GM12865 (cell line): ENCODE measurements at regions not wholly inside any gene's neighbourhood (a gene's known extent, or its start where the extent isn't known, plus 50 kb on each side); places are given as distances from the start of the nearest gene placed in this dataset.
A peak's percentile ranks its signal among the peaks of the same experiment; 100 is the strongest.
"Not testable (repeated sequence)": the region's sequence is repeated elsewhere in the genome, so short reads cannot be mapped to it uniquely, and the experiment has no call there.

ENCODE experiments used
- DNase-seq: peaks from one replicate; pipeline ENCODE4 v3.0.0; 2010; ENCODE audit warnings: low read depth
- H3K4me3 ChIP-seq: 2 replicates; pipeline ENCODE4 v1.5.1; 2011; ENCODE audit warnings: mild to moderate bottlenecking, low read depth, low read length, control low read depth
- TF ChIP-seq, protein P1 (sequence below): IDR thresholded peaks from 2 replicates; pipeline ENCODE4 v1.5.1; 2011; ENCODE audit warnings: low read length, control low read depth, low read depth, inconsistent platforms; ENCODE audit not compliant: insufficient read depth; ENCODE audit errors: missing control alignments

DNA sequence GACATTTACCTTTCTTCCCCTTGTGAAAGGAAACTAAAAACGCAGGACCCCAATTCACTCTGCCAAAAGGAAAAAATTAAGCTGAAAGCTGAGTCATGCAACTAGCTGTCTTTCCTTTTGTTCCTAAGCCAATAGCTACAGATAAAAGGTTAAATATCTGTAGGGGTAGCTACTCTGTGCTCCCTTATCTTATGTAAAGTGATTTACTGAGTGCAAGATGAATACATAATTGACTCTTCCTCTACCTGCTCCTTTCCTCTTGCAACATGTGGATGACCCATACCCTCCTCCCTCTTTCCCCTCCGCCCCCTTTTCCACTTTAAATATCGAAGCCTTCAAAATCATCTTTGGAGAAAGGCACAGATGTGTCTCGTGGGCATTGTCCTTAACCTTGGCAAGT is 68.0 kb upstream of the ZNF157 start:
- no peak overlapping the region for H3K4me3 ChIP-seq
- TF ChIP-seq, protein P1, sequence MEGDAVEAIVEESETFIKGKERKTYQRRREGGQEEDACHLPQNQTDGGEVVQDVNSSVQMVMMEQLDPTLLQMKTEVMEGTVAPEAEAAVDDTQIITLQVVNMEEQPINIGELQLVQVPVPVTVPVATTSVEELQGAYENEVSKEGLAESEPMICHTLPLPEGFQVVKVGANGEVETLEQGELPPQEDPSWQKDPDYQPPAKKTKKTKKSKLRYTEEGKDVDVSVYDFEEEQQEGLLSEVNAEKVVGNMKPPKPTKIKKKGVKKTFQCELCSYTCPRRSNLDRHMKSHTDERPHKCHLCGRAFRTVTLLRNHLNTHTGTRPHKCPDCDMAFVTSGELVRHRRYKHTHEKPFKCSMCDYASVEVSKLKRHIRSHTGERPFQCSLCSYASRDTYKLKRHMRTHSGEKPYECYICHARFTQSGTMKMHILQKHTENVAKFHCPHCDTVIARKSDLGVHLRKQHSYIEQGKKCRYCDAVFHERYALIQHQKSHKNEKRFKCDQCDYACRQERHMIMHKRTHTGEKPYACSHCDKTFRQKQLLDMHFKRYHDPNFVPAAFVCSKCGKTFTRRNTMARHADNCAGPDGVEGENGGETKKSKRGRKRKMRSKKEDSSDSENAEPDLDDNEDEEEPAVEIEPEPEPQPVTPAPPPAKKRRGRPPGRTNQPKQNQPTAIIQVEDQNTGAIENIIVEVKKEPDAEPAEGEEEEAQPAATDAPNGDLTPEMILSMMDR = no peak
- no peak for DNase-seq

DNA sequence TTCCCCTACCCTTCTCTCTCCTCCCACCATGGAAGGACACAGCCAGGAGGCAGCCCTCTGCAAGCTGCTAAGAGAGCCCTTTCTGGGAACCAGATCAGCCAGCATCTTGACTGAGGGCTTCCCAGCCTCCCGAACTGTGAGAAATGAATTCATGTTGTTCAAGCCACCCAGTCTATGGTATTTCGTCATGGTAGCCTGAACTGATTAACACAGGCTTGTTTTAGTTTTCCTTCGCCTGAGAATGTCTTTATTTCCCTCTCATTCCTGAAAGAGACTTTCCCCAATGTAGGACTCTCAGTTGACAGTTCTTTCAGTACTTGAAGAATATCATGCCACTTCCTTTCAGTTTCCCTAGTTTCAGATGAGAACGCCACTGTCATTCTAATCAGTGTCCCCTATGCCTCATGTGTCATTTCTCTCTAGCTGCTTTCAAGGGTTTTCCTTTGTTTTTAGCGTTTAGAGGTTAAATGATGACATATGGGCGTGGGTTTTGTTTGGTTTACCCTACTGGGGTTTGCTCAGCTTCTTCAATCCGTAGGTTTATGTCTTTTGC is 63.8 kb upstream of the ZNF157 start:
- not testable (repeated sequence) for H3K4me3 ChIP-seq, DNase-seq

DNA sequence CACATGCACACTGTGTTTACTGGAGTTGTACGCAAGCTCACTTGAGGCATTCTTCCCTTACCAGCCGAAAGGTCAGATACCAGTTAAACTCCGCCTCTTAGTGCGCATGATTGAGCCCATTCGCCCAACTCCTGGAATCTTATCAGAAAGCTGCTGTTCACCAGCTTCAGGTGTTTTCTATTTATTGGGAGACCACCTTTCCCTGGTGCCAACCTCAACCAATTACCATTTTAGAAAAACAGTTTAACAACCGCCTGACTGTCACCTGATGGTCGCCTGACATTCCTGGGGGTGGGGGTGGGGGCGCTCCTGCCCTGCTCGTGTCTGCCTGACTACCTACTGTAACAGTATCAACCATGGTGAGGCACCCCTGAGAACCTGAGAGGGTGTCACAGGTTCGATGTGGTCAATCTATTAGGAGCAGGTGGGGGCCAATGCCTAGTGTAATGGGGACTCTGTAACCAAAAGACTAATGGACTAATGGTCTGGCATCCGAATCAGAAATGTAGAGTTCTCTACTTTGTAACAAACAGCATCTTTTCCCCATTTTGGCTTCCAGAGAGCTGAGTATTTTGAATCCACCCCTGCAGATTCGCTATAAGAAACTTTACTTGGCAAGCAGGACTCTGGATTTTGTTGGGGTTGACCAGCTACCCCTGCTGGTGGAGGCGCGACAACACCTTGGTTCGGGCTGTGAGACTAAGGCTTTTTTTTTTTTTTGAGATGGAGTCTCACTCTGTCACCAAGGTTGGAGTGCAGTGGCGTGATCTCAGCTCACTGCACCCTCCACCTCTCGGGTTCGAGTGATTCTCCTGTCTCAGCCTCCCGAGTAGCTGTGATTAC is 58.2 kb upstream of the ZNF157 start:
- TF ChIP-seq, protein P1 = peak; percentile 52
- DNase-seq = peak; percentile 75

DNA sequence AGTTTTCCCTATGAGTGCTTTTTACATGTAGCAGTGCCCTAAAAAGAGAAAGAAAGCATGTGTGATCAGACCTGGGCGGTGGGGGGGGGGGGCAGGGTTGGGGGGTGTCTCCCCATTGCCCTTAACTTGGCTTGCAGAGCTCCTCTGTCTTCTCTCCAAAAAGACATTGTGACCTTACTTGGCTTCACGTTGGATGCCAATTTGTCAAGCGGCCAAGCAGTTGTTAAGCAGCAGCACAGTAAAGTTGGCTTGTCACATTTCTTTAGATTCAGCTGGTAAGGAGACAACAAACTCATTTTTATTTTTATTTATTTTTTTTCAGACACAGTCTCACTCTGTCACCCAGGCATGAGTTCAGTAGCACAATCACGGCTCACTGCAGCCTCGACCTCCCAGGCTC is 57.3 kb upstream of the ZNF157 start:
- DNase-seq = no peak
- H3K4me3 ChIP-seq = no peak overlapping the region
- TF ChIP-seq, protein P1 = no peak

More for the DNA sequence above, 58.2 kb upstream of the ZNF157 start:
- no peak overlapping the region for H3K4me3 ChIP-seq

DNA sequence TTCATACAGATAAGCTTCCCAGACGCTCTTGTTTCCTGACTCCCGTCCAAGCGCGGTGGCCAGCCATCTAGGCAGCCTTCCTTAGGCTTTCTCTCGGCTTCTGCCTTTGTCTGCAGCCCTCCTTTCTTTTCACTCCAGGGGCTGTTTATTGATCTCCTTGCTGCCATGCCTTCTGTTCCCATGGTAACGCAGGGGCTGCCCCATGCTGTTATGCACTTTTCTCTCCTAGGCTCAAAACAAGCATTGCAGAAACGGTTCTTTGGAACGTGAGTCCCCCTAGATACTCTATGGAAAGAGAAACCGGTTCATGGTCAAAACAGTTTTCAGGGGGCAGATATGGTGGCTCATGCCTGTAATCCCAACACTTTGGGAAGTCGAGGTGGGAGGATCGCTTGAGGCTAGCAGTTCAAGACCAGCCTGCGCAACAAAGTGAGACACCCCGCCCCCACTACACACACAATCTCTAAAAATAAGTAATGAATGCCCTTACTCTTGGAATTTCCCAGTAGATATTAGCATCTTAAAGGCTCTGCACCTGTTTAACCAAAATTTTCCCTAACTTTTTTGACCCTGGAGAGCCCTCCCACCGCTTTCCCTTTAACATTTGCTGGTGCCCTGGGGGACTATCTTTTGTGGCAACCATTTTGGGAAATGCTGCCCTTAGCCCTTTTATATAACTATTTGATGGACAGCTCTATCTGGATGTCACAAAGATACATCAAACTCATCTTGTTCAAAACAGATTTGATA is 53.9 kb upstream of the ZNF157 start:
- DNase-seq = peak; percentile 1
- no peak overlapping the region for H3K4me3 ChIP-seq
- TF ChIP-seq, protein P1 = no peak
